GM19043 (cell line): ENCODE measurements at regions not wholly inside any gene's neighbourhood (a gene's known extent, or its start where the extent isn't known, plus 50 kb on each side); places are given as distances from the start of the nearest gene placed in this dataset.
"Not testable (repeated sequence)": the region's sequence is repeated elsewhere in the genome, so short reads cannot be mapped to it uniquely, and the experiment has no call there.

Source experiments
- ATAC-seq: cut with Tn5 transposase; IDR thresholded peaks from one replicate; pipeline ENCODE4 v1.9.1; 2021; ENCODE audit warnings: low read depth; ENCODE audit not compliant: unreplicated experiment

DNA sequence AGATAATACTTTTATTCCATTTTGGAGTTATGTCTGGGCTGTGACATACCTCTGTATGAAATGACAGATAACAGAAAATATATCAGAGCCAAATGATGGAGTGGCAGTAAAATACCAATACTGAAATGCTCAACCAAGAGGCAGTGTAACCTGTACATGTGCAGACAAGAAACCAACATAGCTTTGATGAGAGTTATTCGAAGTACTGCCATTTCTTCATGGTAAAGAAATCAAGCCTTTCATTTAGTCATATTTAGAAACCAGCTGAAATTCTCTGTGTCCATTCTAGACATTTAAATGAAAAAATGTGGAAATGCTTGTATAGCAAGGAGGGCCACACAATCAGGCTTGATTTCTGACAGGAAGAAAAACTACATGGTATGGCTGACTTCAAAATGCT is 127.1 kb upstream of the PTPRZ1 start:
- ATAC-seq = no peak

DNA sequence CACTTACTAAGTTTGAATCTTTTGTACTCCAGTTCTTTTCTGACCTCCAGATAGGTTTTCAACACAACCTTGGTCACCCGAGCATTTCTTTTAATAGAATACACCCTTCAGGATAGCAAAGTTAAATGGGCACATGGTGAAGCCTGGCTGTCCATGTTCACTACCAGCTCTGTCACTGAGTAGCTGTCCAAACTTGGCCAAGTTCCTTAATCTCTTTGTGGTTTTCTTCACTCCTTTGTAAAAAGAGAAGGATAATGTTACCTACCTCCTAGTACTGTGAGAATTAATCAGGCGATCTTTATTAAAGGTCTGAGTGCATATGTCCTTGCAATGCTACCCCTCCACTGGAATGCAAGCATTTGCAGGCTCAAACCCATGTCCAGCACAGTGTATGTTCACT is 128.1 kb upstream of the PTPRZ1 start:
- no peak for ATAC-seq

DNA sequence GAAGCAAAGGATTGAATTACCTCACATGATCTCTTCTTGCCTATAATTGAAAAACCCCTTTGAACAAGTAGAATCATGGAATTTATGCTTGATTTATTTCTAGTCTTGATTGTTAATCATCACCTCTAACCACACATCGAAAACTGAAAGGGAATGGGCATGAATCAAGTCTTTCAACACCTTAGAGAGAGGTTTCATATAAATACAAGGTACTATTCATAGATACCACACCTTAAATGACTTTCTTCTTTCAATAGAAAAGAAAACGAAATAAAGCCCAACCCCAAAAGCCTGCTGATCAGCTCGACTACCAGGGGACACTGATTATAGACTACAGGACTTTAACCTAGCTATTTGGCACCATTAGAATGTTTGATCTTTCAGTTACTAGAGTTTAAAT is 128.6 kb upstream of the PTPRZ1 start:
- ATAC-seq = no peak

DNA sequence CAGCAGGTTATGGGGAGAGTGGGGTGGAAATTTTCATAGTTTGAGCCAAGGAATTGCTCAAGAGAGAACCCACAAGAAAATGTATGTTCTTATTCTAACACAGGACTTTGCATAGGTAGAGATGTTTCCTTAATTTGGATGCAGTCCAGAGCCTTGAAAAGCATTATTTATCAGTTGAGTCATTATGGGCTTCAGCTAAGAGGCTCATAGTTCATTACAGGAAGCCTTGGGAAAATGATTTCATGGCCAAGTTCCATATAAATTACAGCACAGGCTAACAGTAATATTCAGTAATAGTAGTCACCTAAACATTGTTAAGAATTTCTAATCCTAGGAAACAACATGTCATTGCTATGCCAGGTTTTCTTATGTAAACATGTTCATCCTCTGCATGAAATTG is 131.1 kb upstream of the PTPRZ1 start:
- ATAC-seq = no peak

GRCh38 chr7:121739465-121739864 is 133.5 kb upstream of the PTPRZ1 start:
- ATAC-seq = no peak

GRCh38 chr7:121730869-121731268 is 142.1 kb upstream of the PTPRZ1 start:
- ATAC-seq = no peak

GRCh38 chr7:121714559-121715303 is 158.2 kb upstream of the PTPRZ1 start:
- ATAC-seq = no peak

GRCh38 chr7:121712961-121713360 is 160.0 kb upstream of the PTPRZ1 start:
- ATAC-seq = not testable (repeated sequence)

DNA sequence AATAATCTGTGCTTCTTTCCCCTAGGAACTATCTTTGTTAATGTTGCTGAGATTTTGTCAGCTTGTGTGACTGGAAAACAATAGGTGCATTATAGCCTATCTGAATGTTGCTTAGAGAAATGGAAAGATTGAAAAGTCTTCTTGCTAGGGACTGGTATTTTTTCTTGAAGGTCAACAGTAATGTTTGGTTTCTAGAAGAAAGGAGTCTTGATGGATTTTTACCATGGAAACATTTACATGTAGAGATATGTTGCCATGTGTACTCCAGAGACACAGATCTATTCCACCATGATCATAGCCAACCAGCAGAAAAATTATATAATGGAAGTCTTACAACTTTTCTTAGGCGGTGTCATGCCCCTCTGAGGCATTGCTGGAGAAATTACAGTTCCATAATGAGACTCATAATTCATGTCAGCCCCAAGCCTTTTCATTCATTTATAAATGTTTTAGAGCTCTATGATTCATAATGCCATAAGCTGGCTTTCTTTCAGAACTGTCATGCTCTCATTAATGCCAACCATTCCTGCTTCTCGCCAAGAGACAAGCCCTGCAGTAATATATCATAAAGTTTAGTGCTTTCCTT is 175.1 kb upstream of the PTPRZ1 start:
- ATAC-seq = no peak

- no peak for ATAC-seq
Observed at GRCh38 chr7:121696954-121697353, 176.0 kb upstream of the PTPRZ1 start.

- no peak for ATAC-seq
Observed at GRCh38 chr7:121689749-121690148, 183.2 kb upstream of the PTPRZ1 start.

DNA sequence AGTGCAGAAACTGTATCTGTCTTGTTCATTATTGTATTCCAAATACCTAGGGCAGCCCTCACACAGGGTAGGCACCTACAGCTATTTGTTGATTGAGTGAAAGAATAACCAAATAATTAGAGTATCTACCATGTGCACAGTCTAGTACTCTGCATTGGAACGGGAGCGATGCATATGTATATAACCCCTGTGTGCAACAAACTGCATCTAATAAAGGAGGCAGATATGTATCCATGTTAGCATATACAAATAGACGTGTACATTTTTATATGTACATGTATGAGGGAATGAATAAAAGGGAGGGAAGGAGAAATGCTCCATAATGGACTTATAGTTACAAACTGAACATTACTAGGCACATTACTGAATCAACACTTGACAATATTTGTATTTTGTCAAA is 191.3 kb upstream of the PTPRZ1 start:
- ATAC-seq = no peak

- ATAC-seq = no peak
Observed at GRCh38 chr7:121676168-121676567, 196.8 kb upstream of the PTPRZ1 start.

DNA sequence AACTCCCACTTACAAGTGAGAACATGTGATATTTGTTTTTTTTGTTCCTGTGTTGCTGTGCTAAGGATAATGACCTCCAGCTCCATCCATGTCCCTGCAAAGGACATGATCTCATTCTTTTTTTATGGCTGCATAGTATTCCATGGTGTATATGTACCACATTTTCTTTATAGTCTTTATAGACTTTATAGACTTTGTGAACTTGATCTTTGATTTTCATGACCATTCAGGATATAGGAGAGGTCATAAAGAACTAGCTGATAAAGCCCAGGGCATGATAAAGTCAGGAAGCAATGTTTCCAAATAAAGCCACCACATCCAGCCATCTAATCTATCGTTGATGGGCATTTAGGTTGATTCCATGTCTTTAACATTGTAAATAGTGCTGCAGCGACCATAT is 198.5 kb upstream of the PTPRZ1 start:
- ATAC-seq = not testable (repeated sequence)

DNA sequence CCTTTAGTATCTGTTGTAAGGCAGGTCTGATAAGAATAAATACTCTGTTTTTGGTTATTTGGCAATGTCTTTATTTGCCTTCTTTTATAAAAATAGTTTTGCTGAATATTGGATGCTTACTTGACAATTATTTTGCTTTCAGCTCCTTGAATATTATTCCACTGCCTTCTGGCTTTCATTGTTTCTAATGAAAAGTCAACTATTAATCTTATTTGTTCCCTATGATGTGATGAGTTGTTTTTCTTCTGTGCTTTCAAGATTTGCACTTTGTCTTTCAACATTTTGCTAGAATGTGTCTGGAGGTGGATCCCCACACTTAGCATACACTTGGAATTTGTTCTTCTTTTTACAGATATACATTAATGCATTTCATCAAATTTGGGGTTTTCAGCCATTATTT is 203.8 kb upstream of the PTPRZ1 start:
- no peak for ATAC-seq

- no peak for ATAC-seq
Observed at GRCh38 chr7:121666306-121666705, 206.7 kb upstream of the PTPRZ1 start.

GRCh38 chr7:121643320-121643719 is 229.6 kb upstream of the PTPRZ1 start:
- no peak for ATAC-seq

GRCh38 chr7:121639705-121640104 is 233.3 kb upstream of the PTPRZ1 start:
- ATAC-seq = no peak

- ATAC-seq = no peak
Observed at GRCh38 chr7:121638286-121638685, 234.7 kb upstream of the PTPRZ1 start.

DNA sequence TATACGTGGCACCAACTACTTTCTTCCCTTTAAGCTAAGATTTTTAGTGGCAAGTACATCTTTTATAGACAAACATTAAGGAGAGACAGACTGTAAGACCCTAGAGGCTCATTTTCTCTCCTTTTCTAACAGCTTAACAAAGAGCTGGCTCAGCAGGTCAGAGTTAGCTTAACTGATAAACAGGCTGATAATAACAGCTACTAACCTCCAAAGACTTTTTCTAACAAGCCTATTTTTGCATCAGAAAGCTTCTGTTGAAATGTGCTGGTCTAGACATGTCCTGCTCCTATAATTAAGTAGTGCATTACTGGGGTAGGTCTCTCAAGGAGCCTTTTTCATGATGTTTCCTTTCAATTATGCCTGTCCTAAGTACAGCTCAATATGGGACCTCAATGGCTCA is 238.2 kb upstream of the FAM3C start:
- ATAC-seq = no peak

- ATAC-seq = no peak
Observed at GRCh38 chr7:121633186-121633585, 237.1 kb upstream of the FAM3C start.

DNA sequence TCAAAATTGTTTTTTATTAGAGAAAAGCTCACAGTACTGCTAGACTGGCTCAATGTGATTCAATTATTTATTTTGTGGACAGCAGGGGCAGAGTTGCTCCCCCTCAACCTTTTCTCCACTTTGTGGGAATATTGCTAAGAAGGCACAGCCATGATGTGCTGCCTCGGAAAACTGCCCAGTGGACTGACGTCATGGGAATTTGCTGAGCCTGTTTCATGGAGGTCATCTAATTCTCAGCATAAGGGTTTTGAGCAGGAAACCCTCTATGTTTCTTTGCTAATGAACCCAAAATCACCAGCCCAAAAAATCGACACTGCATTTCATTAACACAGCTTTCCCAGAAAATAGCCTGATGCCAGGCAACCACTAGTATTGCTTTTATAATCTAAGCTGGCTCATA is 228.8 kb upstream of the FAM3C start:
- ATAC-seq = no peak
